GM18517 (cell line): ENCODE measurements at regions not wholly inside any gene's neighbourhood (a gene's known extent, or its start where the extent isn't known, plus 50 kb on each side); places are given as distances from the start of the nearest gene placed in this dataset.

ENCODE experiments used
- ATAC-seq: cut with Tn5 transposase; IDR thresholded peaks from one replicate; pipeline ENCODE4 v1.9.1; 2021; ENCODE audit warnings: mild to moderate bottlenecking, moderate library complexity; ENCODE audit not compliant: unreplicated experiment

- peak; percentile 91 for ATAC-seq
Measured at GRCh38 chr5:68406767-68407241, 191.2 kb downstream of the PIK3R1 start.

- ATAC-seq = peak; percentile 15
Measured at GRCh38 chr5:68407311-68408239, 192.0 kb downstream of the PIK3R1 start.

- no peak for ATAC-seq
Measured at GRCh38 chr5:68408345-68408871, 192.9 kb downstream of the PIK3R1 start.

- no peak for ATAC-seq
Measured at GRCh38 chr5:68409259-68409658, 193.7 kb downstream of the PIK3R1 start.

GRCh38 chr5:68411161-68411560, 195.6 kb downstream of the PIK3R1 start:
- no peak for ATAC-seq

GRCh38 chr5:68415177-68416085, 199.9 kb downstream of the PIK3R1 start:
- no peak for ATAC-seq

GRCh38 chr5:68416714-68417113, 201.2 kb downstream of the PIK3R1 start:
- no peak for ATAC-seq

GRCh38 chr5:68418201-68418600, 202.6 kb downstream of the PIK3R1 start:
- no peak for ATAC-seq

GRCh38 chr5:68418680-68419079, 203.1 kb downstream of the PIK3R1 start:
- no peak for ATAC-seq

- ATAC-seq = no peak
Measured at GRCh38 chr5:68419081-68419636, 203.6 kb downstream of the PIK3R1 start.

- no peak for ATAC-seq
Measured at GRCh38 chr5:68419637-68420452, 204.3 kb downstream of the PIK3R1 start.

- no peak for ATAC-seq
Measured at GRCh38 chr5:68420476-68421344, 205.2 kb downstream of the PIK3R1 start.

- ATAC-seq = no peak
Measured at GRCh38 chr5:68421485-68422220, 206.1 kb downstream of the PIK3R1 start.

GRCh38 chr5:68423154-68423811, 207.7 kb downstream of the PIK3R1 start:
- ATAC-seq = no peak

GRCh38 chr5:68424799-68425537, 209.4 kb downstream of the PIK3R1 start:
- peak; percentile 91 for ATAC-seq

- no peak for ATAC-seq
Measured at GRCh38 chr5:68426586-68426985, 211.0 kb downstream of the PIK3R1 start.

GRCh38 chr5:68428231-68428811, 212.8 kb downstream of the PIK3R1 start:
- no peak for ATAC-seq
